ENCODE measurements at regions not wholly inside any gene's neighbourhood (a gene's known extent, or its start where the extent isn't known, plus 50 kb on each side); places are given as distances from the start of the nearest gene placed in this dataset.

GRCh38 chr10:28355376-28355775 lies 52.5 kb upstream of the MPP7 start:
- Histone ChIP-seq H2BK12ac (ENCODE audit: low read depth, low read length) (no peak overlapping the region), H2AK5ac (ENCODE audit: low read depth, low read length) (no peak overlapping the region), H2BK5ac (ENCODE audit: low read depth, low read length) (no peak overlapping the region), H3K9me3 (ENCODE audit: insufficient read depth in 2 of 2, low read depth in 1 of 2, low read length in 1 of 2) (no peaks in the 10 kb centered on the region), H4K8ac (ENCODE audit: extremely low read depth, insufficient read depth, low read length) (no peak overlapping the region), H3K27ac (ENCODE audit: low read depth, low read length) (no peak overlapping the region), H2BK120ac (replicated peaks; ENCODE audit: low read depth, low read length) (no peak overlapping the region), H4K5ac (ENCODE audit: insufficient read length, low read depth, low read length) (no peak overlapping the region), H4K91ac (replicated peaks; ENCODE audit: insufficient read length, low read length) (no peak overlapping the region), H3K23me2 (ENCODE audit: low read depth, low read length) (no peaks in the 10 kb centered on the region; the same call in 1 of the 2 replicates), H3K4me2 (ENCODE audit: insufficient read depth in 1 of 2, low read depth in 2 of 2, low read length in 2 of 2) (no peak overlapping the region), H3K27me3 (replicated peaks in 1 of 4; ENCODE audit: control insufficient read depth in 3 of 4, extremely low read depth in 1 of 4, insufficient read depth in 3 of 4, low read length in 3 of 4) (no peaks in the 10 kb centered on the region), H3K4me1 (replicated peaks in 1 of 4; ENCODE audit: control insufficient read depth in 3 of 4, insufficient read depth in 4 of 4, low read length in 3 of 4) (no peaks in the 10 kb centered on the region), H3K36me3 (ENCODE audit: control insufficient read depth in 2 of 4, insufficient read depth in 4 of 4, low read length in 3 of 4) (no peaks in the 10 kb centered on the region), H3K79me1 (ENCODE audit: low read depth, low read length) (no peaks in the 10 kb centered on the region), H3K56ac (replicated peaks; ENCODE audit: insufficient read length, low read depth, low read length) (no peak overlapping the region), H3K4ac (replicated peaks; ENCODE audit: insufficient read length, low read depth, low read length) (no peak overlapping the region), H3K23ac (ENCODE audit: insufficient read length) (no peak overlapping the region), H2AFZ (ENCODE audit: low read length) (no peak overlapping the region), H3K9ac (replicated peaks in 1 of 4; ENCODE audit: extremely low read depth in 1 of 4, low read depth in 3 of 4, low read length in 3 of 4) (no peak overlapping the region), H3K79me2 (ENCODE audit: control insufficient read depth in 1 of 2, insufficient read depth in 2 of 2, low read length in 2 of 2) (no peaks in the 10 kb centered on the region), H3K4me3 (ENCODE audit: extremely low read depth in 1 of 4, insufficient read depth in 2 of 4, low read depth in 3 of 4, low read length in 4 of 4) (no peak overlapping the region), H2BK20ac (ENCODE audit: low read length) (no peak overlapping the region), H3K18ac (ENCODE audit: extremely low read depth, low read length) (no peak overlapping the region), H3K14ac (ENCODE audit: insufficient read length) (no peak overlapping the region), H2BK15ac (ENCODE audit: low read length) (no peak overlapping the region), H4K20me1 (replicated peaks in 1 of 2; ENCODE audit: control insufficient read depth in 1 of 2, insufficient read depth in 2 of 2, low read length in 2 of 2) (no peaks in the 10 kb centered on the region)
- 80% methylated on average over 2 of the region's 2 CpGs; no CpG with 5 or more reads in 1 of the 2 experiments for WGBS, 2 experiments (ENCODE audit: extremely low coverage in 1 of 2, insufficient coverage in 1 of 2, insufficient read length in 1 of 2, insufficient replicate concordance in 2 of 2, low coverage in 1 of 2, low lambda C conversion rate in 2 of 2, missing lambda C conversion rate in 1 of 2)
- no peak for DNase-seq (ENCODE audit: low read depth in 1 of 2, low spot score in 2 of 2)
- ChIA-PET POLR2A (ENCODE audit: partially characterized antibody) (interaction anchor here (1.0 kb wide), 1 partner anchor 52 kb away, joined by 4 read pairs; the partner anchor contains the start of gene MPP7), CTCF (ENCODE audit: partially characterized antibody) (interaction anchor here (1.0 to 1.5 kb wide), 3 partner anchors 13 to 52 kb away, joined by 3 to 4 read pairs (median 3); no protein-coding TSS in a partner anchor)
- FAIRE-seq: no peak
- no peak for TF ChIP-seq BCL11A (IDR thresholded peaks at IDR 0.05; ENCODE audit: low read depth in 2 of 2, low read length in 2 of 2)
- no peak for TF ChIP-seq PHF8 (conservative IDR thresholded peaks at IDR 0.05; ENCODE audit: low read depth, low read length)
- TF ChIP-seq SIN3A (conservative IDR thresholded peaks at IDR 0.05 in 1 of 2, IDR thresholded peaks at IDR 0.05 in 1 of 2; ENCODE audit: low read depth in 1 of 2, low read length in 2 of 2): no peak
- no peak for TF ChIP-seq SP2 (IDR thresholded peaks at IDR 0.05; ENCODE audit: low read length)
- TF ChIP-seq SP4 (IDR thresholded peaks at IDR 0.05; ENCODE audit: low read length): no peak
- TF ChIP-seq JUN (IDR thresholded peaks at IDR 0.05; ENCODE audit: low read depth, low read length): no peak
- no peak for TF ChIP-seq EZH2 (IDR thresholded peaks at IDR 0.05; ENCODE audit: low read depth, low read length, severe bottlenecking)
- no peak for TF ChIP-seq CHD1 (IDR thresholded peaks at IDR 0.05; ENCODE audit: low read depth, low read length)
- TF ChIP-seq KDM5A (IDR thresholded peaks at IDR 0.05; ENCODE audit: low read length): no peak
- no peak for TF ChIP-seq TCF12 (IDR thresholded peaks at IDR 0.05; ENCODE audit: low read depth, low read length)
- no peak for TF ChIP-seq CBX8 (IDR thresholded peaks at IDR 0.05; ENCODE audit: borderline replicate concordance, low read depth, low read length)
- TF ChIP-seq POLR2A (IDR thresholded peaks at IDR 0.05; ENCODE audit: control extremely low read depth in 1 of 2, low read depth in 2 of 2, low read length in 2 of 2): no peak

Measured in H1 (cell line).